ENCODE measurements at regions not wholly inside any gene's neighbourhood (a gene's known extent, or its start where the extent isn't known, plus 50 kb on each side); places are given as distances from the start of the nearest gene placed in this dataset.

DNA sequence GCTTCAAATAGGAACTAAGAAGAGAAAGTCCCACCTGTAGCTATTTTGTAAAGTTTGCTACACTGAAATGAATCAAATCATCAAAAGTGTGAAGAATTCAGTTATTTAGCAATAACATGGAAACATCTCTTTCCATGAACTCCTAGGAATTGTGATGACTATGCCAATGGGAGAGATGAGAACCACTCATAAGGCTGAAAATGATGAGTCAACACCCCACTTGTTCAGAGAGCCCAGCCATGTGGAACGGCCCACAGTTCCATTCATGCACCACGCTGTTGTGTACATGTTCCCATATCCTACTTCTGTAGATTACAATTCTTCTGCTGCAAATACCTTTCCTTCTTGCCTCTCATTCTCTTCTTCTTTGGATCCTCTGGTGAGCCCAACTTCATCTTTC, 645.5 kb upstream of the ID2 start:
- no peak for DNase-seq

DNA sequence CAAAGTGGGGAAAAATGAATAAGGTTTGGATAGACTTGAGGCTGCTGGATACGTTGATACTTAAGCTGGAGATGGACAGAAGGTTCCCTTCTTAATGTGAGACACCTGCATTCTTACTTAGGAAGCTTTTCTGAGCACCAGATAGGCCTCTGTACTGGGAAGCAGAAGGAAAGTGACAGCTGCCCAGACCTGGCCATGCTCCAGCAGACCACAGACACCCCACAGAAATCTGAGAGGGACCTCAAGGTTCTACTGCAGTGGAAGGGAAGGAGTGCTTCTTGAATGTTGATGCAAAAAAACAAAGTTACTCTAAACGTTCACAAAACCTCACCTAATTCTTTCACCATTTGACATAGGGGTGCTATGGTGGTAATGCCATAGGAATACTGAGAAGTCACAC, 642.1 kb upstream of the ID2 start:
- DNase-seq: no peak

DNA sequence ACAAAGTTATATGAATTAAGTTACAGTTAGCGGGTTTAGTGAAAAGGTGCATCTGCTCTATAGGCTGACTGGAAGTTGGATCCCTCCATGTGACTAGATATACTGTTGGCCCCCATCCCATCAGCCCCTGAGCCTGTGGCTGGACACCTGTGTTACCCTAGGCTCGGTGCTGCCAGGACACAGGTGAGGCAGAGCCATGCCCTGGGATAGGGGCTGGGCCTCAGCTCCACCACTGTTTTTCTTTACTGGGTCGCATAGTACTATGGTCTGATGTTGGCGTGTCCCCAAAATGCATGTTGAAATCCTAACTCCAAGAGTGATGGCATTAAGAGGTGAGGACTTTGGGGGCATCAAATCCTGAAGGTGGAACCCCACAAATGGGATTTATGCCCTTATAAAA, 638.6 kb upstream of the ID2 start:
- DNase-seq: no peak

DNA sequence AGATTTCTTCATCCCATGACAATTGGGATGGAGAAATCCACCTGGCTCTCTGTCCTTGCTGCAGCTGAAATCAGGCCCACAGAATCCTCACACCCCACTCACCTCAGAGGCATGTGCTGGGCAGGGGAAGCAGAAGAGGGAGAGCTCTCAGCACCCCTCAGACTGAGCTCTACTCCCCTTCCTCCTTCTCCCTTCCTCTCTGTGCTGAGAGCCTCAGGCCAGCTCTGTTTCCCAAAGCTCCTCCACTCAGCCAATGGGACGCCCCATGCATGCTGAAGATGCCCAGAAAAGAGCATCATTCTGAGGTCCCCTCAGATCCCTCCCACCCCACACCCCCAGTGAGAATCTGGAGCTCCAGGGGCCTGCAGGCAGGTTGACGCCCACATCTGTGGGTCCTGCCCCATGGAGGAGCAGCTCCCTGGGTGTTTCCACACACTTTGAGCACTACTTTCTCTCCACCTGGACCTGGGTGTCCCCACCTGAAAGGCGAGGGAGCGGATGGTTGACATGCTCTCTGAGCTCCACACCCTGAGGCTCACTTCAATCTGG, 637.7 kb upstream of the ID2 start:
- no peak for DNase-seq

DNA sequence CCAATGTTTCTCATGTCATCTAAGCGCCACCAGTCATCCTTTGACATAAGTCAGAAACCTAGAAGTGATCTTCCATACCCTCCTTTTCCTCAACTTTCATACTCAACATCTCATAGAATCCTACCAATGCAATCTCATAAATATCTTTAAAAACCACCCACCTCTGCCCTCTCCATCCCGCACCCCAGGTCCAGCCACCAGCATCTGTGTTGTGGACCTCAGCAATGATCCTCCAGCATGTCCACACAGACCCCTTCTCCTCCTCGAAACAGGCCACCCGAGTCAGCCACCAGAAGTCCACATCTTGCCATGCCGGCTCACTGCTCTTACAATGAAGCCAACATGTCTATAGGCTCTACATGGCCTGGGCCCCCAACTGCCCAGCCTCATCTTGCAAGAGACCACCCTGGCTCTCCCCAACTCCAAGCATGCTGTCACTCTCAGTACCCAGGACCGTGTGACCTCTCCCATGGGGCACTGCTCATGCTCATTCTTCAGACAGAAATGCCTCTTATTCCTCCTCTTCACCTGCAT, 636.7 kb upstream of the ID2 start:
- no peak for DNase-seq

DNA sequence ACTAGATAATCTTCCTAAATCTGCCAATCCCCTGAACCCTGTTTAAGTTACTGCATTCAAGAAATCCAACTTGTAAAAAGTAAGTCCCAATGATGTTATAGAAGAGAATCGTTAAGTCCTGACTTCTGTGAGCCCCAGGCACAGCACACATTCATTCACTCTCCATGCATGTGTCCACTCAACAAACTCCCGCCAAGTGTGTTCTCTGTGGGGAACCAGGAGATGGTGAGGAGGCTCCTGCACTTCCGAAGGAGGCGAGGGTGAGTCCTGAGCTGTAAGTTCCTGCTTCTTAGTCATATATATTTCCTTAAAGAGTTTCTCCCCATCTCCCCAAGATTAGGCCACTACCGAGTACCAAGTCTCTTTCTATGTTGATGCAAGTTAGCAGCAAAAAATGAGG, 635.0 kb upstream of the ID2 start:
- no peak for DNase-seq

DNA sequence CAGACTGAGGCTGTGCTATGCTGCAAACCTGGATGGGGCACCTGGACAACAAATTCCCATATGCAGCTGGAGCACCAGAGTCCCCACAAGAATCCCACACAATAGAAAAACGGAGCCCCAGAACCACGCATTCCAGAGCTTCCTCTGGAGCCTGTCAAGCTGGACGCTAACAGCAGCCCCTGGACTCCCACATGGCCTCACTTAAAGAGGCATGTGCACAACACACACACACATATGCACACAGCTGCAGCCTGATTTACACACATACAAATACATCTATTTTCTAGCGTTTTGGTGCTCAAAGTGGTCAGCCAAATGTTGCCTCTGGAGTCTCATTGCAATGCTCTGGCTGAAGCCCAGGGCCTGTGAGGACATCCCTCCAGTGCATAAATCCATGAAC, 632.7 kb upstream of the ID2 start:
- DNase-seq: peak in 1 of 2 donors; percentile 6

DNA sequence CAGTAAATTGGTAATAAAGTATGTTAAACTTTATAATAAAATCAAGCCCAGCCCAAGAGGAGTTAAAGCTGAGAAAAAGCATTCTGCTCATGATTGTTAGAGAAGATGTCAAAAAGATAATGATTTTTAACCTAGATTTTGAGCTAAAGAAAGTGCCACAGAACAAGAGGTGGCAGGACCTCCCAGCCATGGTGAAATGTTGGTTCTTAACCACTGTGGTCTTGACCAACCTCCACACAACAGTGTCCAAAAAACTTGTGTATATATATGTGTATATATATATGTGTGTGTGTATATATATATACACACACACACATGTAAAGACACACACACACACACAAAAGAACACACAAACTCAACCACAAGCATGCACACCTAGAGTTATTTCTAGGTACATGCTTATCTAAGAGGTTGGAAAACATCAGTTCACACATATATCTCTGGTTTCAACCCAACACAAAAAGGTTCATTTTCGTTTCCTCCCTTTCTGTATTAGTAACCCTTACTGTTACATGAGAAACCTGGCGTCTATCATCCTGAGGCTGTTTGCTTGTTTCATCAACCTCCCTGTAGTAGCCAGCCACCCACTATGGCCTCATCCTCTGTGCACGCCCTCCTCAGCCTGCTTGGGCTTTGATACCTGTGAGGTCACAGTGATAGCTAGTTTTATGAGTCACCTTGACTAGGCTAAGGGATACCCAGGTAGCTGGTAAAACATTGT, 631.8 kb upstream of the ID2 start:
- DNase-seq: no peak

DNA sequence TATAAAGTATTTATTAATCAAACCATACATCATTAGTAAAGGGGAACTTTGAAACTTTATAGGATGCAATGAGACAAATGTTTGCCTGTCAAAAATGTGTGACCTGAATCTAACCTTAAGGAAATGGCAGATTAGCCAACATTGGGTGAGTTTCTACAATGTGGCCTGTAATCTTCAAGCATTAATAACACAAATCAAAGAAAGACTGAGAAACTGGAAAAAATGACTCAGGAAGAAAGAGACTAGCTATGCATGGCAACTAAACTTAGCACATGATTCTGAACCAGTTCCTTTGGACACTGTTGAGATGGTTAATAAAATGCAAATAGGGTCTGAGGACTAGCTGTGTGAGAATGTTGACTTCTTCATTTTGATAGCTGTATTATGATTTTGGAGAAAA, 628.6 kb upstream of the ID2 start:
- no peak for DNase-seq

DNA sequence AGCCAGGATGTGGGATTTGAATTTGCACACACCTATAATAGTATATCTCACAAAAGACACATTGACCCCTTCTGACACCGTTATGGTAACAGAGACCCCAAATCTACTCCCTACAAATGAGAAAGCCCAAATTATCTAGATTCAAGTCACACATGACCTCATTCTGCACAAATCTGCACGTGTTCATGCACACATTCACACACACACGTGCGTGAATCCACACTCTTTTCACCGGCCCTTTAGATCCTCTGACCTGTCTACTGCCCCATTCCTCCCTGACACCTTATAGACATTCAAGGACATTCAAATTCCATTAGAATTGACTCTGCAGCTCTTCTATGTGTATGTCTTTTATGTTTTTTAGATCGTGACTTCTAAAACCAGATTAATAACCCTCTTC, 627.8 kb upstream of the ID2 start:
- no peak for DNase-seq

DNA sequence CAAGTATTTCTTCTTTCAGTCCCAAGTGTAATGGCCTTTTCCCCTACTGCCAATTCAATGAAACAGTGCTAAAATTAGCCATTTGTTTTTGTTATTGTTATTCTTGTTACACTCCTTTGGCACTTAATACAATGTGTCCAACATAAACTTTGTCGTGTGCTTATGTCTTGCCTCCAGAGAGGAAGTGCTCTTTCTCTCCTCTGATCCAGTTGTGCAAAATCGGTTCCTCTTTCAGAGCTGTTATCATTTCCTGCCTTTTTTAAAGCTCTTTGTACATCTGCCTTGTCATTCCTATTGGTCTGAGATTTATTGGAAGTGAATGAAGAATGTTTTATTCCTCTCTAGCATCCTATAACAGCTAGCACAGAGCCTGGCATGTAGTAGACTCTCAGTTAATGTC, 623.2 kb upstream of the ID2 start:
- peak in 1 of 2 donors; percentile 4 for DNase-seq

DNA sequence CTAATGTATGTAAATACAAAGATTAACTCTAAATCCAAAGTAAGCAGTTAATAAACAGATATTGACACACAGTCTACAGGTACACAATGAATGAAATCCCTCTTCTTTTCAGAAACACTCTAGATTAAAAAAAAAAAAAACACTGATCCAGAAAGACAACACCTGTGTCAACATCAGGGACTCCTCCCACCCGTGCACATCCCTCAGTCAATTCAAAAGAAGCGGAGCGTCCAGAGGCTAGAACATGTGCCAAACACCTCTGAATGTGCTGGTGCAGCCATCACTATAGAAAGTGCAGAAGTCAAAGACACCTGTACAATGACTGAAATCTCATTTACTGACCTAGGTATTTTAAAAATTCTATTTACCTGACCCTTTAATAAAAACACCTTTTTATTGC, 622.6 kb upstream of the ID2 start:
- no peak for DNase-seq

DNA sequence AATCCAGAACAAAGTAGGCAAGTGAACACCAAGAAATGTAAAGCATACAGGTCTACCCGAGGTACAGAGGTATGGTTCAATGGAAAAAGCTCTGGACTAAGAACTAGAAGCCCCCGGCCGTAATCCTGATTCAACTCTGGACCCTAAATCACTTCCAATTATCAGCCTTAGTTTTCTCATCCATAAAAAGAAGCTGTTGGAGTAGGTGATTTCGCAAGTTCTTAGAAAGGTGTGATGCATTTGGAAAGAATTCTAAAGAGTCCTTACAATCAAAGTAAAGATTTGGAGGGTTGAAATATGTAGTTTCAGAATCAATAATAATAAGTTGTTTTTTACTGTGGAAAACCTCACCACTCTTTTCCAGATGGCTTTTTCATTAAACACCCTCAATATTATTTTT, 622.1 kb upstream of the ID2 start:
- DNase-seq: no peak

DNA sequence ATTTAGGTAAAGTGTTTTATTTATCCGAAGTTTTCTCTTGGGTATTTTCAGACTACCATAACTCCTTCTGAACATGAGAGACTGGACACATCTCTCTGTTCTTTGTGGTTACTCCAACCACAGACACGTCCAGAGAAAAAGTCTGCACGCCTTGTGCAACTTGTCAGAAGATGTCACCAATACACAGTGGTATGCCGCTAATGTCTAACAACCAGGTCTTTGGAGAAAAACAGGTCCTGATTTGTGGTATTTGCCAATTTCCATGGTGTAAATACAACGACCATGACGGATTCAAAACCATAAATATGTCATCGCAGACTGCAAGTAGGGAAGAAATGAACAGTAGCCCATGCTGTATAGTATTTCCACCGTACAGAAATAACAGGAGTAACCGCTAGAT, 620.6 kb upstream of the ID2 start:
- DNase-seq: no peak

DNA sequence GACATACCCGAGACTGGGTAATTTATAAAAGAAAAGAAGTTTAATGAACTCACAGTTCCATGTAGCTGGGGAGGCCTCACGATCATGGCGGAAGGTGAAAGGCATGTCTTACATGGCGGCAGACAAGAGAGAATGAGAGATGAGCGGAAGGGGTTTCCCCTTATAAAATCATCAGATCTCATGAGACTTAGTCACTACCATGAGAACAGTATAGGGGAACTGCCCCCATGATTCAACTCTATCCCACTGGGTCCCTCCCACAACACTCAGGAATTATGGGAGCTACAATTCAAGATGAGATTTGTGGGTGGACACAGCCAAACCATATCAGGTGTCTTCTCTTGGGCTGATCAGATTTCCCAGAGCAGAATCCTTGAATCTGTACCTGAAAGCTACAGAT, 617.3 kb upstream of the ID2 start:
- DNase-seq: no peak

DNA sequence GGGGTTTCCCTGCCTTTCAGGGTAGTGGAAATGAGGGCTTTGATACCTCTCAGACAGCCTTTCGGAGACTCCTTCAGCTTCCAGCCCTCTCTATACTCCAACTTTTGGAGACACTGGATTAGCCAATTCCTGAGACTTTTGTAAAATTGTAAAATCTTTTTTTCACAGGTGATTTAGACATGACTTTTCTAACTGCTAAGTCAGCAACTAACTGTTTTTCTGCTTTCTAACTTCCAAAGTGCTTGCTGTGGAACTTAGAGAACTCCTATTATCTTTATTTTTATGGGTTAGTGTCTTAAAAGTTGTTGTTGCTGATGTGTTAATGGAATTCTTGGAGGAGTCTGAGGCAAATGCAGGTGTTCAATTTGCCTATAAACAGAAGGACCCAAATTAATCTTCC, 616.7 kb upstream of the ID2 start:
- DNase-seq: no peak

DNA sequence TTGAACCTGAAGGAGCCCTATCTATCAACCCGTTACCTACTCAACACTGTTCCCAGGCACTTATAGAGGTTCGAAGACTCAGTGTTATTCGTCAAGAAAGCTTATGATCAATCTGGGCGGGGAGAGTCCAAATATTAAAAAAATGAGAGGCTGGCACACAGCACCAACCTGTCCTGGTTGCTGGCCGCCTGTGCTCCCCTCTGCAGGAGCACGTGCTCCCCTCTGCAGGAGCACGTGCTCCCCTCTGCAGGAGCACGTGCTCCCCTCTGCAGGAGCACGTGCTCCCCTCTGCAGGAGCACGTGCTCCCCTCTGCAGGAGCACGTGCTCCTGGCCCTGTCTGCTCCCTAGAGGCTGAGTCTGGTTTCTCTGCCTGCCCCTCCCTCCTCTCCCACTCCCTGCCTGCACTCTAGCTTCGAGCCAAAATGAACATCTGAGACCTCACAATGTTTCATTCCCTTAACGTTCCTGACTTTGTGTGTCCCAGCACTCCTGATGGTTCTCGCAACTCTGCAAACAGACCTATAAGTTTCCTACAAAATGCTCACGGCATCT, 614.0 kb upstream of the ID2 start:
- no peak for DNase-seq

DNA sequence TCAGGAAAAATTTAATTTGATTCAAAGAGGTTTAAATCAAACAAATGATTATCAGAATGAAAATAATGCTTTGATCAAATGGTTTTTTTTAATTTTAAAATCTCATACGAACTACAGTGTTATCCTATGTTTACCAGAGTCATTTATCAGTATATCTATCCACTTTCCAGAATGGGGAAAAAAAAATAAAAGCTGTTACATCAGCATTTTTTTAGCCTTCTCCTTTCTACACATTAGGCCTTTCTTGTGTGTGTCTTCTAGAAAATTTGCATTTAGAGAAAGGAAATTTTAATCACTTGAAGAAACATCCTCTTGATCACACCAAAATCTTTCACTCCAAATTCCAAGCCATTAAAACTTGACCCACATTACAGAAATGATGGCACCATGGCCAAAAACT, 608.9 kb upstream of the ID2 start:
- no peak for DNase-seq

DNA sequence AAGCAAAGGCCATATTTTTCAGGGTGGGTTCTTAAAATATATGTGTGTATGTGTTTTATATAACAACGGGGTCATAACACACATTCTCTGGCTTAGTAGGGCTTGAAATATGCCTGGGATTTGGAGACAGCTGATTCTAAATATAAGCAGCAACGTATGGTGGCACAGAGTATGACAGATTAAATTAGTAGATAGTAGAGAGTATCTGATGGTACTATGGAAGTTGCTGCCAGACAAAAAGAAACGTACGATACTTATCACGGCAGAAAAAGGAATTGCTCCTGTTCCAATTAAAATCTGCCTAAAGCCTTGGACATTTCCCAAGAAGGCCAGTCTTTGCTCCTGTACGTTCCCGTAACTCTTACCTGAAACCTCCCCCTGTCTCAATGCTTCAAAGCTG, 607.9 kb upstream of the ID2 start:
- DNase-seq: no peak

DNA sequence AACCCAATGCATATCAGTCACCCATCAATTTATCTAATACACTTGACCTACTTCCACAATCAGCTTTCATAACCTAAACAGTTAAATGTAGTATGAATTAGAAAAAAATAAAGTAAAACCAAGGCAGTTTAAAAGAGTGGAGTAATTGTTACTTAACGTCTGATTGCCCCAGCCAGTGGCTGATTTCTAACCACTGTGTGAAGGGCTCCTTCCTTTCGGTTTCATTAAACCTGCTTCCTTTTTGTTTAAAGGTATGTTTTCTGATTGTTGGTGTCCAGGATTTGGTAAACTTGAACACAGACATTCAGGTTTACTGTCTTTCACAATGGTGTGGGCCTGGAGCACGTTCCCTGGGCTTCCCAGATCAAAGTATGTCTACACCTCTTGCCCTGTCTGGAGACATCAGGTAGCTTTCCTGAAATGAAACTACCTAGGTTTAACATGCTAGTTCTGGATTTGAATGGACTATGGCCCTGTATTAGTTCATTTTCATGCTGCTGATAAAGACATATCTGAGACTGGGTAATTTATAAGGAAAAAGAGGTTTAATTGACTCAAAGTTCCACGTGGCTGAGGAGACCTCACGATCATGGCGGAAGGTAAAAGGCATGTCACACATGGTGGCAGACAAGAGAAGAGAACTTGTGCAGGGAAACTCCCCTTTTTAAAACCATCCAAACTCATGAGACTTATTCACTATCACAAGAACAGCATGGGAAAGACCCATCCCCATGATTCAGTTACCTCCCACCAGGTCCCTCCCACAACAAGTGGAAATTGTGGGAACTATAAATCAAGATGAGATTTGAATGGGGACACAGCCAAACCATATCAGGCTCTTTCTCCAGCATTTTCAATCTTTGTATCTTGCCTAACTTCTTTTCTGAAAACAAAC, 605.2 kb upstream of the ID2 start:
- DNase-seq: no peak

DNA sequence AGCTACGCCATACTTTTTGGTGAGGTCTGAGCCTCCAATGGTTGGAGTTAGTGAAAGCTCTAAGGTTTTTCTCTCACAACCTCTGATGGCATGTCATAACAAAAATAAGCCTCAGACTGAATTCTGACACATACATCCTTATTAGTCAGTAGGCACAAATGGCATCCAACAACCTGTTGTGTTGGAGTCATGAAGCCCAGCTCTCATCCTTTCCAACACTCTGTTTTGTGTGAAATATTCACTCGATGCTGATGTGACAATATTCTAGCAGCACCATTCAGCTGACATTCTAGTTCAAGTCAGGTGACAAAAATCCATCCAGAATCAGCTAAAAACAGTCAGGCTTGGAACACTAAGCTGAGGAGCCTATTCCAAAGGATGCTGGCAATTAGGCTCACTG, 603.2 kb upstream of the ID2 start:
- no peak for DNase-seq

DNA sequence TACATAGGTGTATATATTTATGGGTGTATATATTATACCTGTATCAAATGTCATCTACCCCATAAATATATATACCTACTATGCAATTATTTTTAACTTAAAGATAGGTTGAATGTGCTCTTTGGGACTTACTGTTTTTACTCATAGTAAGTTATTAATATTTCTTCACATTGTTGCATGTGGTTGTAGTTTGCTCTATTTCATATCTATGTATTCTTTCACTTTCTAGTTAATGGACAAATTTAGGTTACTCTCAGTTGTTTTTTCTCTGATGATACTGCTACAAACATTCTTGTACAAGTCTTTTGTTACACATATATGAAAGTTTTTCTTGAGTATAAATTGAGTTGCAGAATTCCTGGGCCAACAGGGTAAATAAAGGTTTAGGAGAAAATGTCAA, 601.8 kb upstream of the ID2 start:
- no peak for DNase-seq

DNA sequence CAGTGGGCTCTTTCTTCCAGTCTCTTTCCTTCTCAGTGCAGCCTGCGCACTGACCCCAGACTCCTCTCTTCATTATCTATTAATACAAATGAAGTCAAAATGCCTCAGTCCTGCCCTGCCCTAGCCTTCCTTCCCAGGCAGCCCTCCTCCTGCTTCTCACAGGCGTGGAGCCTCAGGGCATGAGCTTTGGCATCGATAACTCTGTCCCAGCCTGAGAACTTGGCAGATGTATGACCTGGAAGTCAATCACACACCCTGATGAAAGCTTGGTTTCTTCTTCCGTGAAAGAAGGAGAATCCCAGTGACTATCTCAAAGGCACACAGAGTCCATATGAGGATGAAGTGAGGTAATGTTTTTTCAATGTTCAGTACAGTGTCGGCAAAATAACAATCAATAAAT, 600.7 kb upstream of the ID2 start:
- DNase-seq: no peak

Measured in right lung (tissue), 2 donors.